ENCODE measurements at regions not wholly inside any gene's neighbourhood (a gene's known extent, or its start where the extent isn't known, plus 50 kb on each side); places are given as distances from the start of the nearest gene placed in this dataset.
A peak's percentile ranks its signal among the peaks of the same experiment; 100 is the strongest.

DNA sequence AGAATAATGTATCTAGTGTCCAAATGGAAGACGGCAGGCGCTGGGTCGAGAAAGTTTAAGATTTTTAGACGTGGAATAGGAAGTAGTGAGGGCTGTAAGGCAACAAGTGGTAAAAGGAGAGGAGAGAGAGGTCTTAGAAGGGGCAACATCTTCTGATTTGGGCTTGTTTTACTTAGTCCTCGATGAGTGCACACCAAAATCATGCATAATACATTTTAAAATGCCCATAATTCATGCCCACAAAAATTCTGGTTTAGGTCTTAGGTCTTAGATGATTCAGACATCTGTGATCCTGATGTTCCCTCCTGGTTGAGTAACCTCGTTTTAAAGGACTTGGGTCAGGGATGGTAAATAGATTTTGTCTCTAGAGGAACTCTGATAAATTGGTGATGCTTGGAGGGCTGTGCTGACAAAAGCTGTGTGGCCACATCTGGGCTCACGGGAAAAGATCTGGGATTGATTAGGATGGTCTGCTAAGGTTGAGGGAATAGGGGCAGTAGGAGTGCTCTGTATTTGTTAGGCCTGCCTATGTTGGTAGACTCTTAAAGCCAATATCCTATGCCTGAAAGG, 476.3 kb downstream of the CCDC171 start:
- no peaks in the 10 kb centered on the region for H3K79me2 ChIP-seq (ENCODE audit: low read length)
- no peaks in the 10 kb centered on the region for H3F3A ChIP-seq (ENCODE audit: insufficient read depth, low read length)
- no peak overlapping the region for H3K4me3 ChIP-seq (ENCODE audit: low read length)
- no peaks in the 10 kb centered on the region for H3K9me3 ChIP-seq (replicated peaks; ENCODE audit: insufficient read depth, low read length)
- no peak overlapping the region for H2AFZ ChIP-seq (ENCODE audit: low read length)
- no peaks in the 10 kb centered on the region for H4K20me1 ChIP-seq (ENCODE audit: insufficient read depth, low read length)
- H3K4me1 ChIP-seq (ENCODE audit: low read length): no peaks in the 10 kb centered on the region
- TF ChIP-seq, protein P1, sequence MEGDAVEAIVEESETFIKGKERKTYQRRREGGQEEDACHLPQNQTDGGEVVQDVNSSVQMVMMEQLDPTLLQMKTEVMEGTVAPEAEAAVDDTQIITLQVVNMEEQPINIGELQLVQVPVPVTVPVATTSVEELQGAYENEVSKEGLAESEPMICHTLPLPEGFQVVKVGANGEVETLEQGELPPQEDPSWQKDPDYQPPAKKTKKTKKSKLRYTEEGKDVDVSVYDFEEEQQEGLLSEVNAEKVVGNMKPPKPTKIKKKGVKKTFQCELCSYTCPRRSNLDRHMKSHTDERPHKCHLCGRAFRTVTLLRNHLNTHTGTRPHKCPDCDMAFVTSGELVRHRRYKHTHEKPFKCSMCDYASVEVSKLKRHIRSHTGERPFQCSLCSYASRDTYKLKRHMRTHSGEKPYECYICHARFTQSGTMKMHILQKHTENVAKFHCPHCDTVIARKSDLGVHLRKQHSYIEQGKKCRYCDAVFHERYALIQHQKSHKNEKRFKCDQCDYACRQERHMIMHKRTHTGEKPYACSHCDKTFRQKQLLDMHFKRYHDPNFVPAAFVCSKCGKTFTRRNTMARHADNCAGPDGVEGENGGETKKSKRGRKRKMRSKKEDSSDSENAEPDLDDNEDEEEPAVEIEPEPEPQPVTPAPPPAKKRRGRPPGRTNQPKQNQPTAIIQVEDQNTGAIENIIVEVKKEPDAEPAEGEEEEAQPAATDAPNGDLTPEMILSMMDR (IDR thresholded peaks at IDR 0.05; ENCODE audit: low read length): no peak
- TF ChIP-seq EZH2 (optimal IDR thresholded peaks at IDR 0.05; ENCODE audit: low read depth, low read length) (no peak), EZH2phosphoT487 (IDR thresholded peaks at IDR 0.05; ENCODE audit: low read length) (no peak)
- H3K4me2 ChIP-seq (ENCODE audit: low read depth, low read length): no peak overlapping the region
- no peaks in the 10 kb centered on the region for H3K36me3 ChIP-seq (replicated peaks; ENCODE audit: insufficient read depth, low read length)
- no peak overlapping the region for H3K27ac ChIP-seq (ENCODE audit: low read length)
- no peak overlapping the region for H3K9ac ChIP-seq (ENCODE audit: low read length)
- no peak for DNase-seq
- H3K27me3 ChIP-seq (replicated peaks; ENCODE audit: insufficient read depth, low read length): no peaks in the 10 kb centered on the region
- no peaks in the 10 kb centered on the region for H3K9me2 ChIP-seq (replicated peaks; ENCODE audit: insufficient read depth, low read length)

DNA sequence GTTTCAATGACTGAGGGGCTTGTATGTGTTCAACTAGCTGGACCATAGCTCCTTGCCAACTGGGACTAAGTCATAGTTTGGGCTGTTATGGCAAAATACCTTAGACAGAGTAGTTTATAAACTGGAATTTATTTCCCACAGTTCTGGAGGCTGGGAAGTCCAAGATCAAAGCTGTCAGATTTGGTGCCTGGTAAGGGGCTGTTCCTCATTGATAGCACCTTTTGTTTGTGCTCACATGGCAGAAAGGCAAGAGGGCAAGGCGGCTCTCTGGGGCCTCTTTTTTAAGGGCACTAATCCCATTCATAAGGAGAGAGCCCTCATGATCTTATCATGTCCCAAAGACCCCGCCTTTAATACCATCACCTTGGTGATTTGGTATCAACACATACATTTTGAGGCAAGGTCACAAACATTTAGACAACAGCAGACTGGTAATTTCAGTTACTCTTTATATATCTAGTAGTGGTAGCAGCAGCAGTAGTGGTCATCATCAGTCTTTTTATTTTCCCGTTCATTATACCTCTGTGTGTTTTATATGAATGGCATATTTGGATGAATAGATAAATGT, 477.0 kb downstream of the CCDC171 start:
- TF ChIP-seq EZH2 (optimal IDR thresholded peaks at IDR 0.05; ENCODE audit: low read depth, low read length) (no peak), EZH2phosphoT487 (IDR thresholded peaks at IDR 0.05; ENCODE audit: low read length) (no peak)
- TF ChIP-seq, protein P1 (IDR thresholded peaks at IDR 0.05; ENCODE audit: low read length): no peak
- Histone ChIP-seq H3F3A (ENCODE audit: insufficient read depth, low read length) (no peaks in the 10 kb centered on the region), H3K79me2 (ENCODE audit: low read length) (no peaks in the 10 kb centered on the region), H2AFZ (ENCODE audit: low read length) (no peak overlapping the region), H4K20me1 (ENCODE audit: insufficient read depth, low read length) (no peaks in the 10 kb centered on the region), H3K27me3 (replicated peaks; ENCODE audit: insufficient read depth, low read length) (no peaks in the 10 kb centered on the region), H3K9me3 (replicated peaks; ENCODE audit: insufficient read depth, low read length) (no peaks in the 10 kb centered on the region), H3K4me2 (ENCODE audit: low read depth, low read length) (no peak overlapping the region), H3K36me3 (replicated peaks; ENCODE audit: insufficient read depth, low read length) (no peaks in the 10 kb centered on the region), H3K9me2 (replicated peaks; ENCODE audit: insufficient read depth, low read length) (no peaks in the 10 kb centered on the region), H3K4me3 (ENCODE audit: low read length) (no peak overlapping the region), H3K27ac (ENCODE audit: low read length) (no peak overlapping the region), H3K9ac (ENCODE audit: low read length) (no peak overlapping the region), H3K4me1 (ENCODE audit: low read length) (no peaks in the 10 kb centered on the region)
- DNase-seq: no peak

DNA sequence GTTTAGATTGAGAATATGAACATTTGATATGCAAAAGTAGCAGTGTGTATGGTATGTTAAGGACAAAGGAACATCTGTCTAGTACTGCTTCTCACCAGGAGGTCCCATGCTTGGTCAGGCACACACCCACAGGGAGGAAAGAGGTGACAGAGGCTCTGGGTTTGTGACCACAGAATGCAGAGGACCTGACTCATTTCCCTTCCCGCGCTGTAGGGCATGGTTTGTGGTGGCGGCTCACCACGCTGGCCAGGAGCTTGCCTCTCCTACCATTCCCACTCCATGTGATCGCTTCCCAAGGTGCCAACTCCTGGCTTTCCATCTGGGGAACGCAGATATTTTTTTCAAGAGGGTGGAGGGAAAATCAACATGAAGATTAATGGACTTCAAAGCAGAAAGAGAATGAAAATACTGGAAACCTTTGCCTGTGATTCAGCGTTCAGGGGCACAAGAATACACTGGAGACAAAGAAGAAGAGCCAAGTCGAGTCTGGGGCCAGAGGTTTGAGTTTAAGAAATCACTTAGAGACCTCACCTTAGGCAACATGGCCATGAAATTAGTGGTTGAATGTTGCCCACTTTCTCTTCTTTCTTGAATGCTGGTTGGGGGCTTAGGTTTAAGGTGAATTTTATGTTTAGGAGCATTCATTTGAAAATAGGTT, 477.8 kb downstream of the CCDC171 start:
- Histone ChIP-seq H2AFZ (ENCODE audit: low read length) (no peak overlapping the region), H3K9ac (ENCODE audit: low read length) (no peak overlapping the region), H3K27ac (ENCODE audit: low read length) (no peak overlapping the region), H3K36me3 (replicated peaks; ENCODE audit: insufficient read depth, low read length) (no peaks in the 10 kb centered on the region), H3K27me3 (replicated peaks; ENCODE audit: insufficient read depth, low read length) (no peaks in the 10 kb centered on the region), H3K4me3 (ENCODE audit: low read length) (no peak overlapping the region), H3K9me2 (replicated peaks; ENCODE audit: insufficient read depth, low read length) (no peaks in the 10 kb centered on the region), H4K20me1 (ENCODE audit: insufficient read depth, low read length) (no peaks in the 10 kb centered on the region), H3F3A (ENCODE audit: insufficient read depth, low read length) (no peaks in the 10 kb centered on the region), H3K9me3 (replicated peaks; ENCODE audit: insufficient read depth, low read length) (no peaks in the 10 kb centered on the region), H3K79me2 (ENCODE audit: low read length) (no peaks in the 10 kb centered on the region), H3K4me1 (ENCODE audit: low read length) (no peaks in the 10 kb centered on the region), H3K4me2 (ENCODE audit: low read depth, low read length) (no peak overlapping the region)
- DNase-seq: peak; percentile 59
- TF ChIP-seq EZH2 (optimal IDR thresholded peaks at IDR 0.05; ENCODE audit: low read depth, low read length): no peak
- no peak for TF ChIP-seq EZH2phosphoT487 (IDR thresholded peaks at IDR 0.05; ENCODE audit: low read length)
- TF ChIP-seq, protein P1 (IDR thresholded peaks at IDR 0.05; ENCODE audit: low read length): no peak

All from MM.1S (cell line).